HAP-1 (cell line): ENCODE measurements at regions not wholly inside any gene's neighbourhood (a gene's known extent, or its start where the extent isn't known, plus 50 kb on each side); places are given as distances from the start of the nearest gene placed in this dataset.

Source experiments
- DNase-seq, 2 experiments: peaks; one replicate each; pipeline ENCODE4 v3.0.0-alpha.2; 2016 to 2020; ENCODE audit warnings: low spot score in 2 of 2
- H3K27me3 ChIP-seq: fragments of 250-450 bp; sonication (Bioruptor Pico); 2 replicates; pipeline ENCODE4 v1.5.1; 2020; ENCODE audit warnings: low read depth, mild to moderate bottlenecking, moderate library complexity
- H3K36me3 ChIP-seq: fragments of 250-450 bp; sonication (Bioruptor Pico); replicated peaks from 2 replicates; pipeline ENCODE4 v1.5.1; 2020; ENCODE audit warnings: mild to moderate bottlenecking
- H3K4me1 ChIP-seq: fragments of 250-450 bp; sonication (Bioruptor Pico); 2 replicates; pipeline ENCODE4 v1.5.1; 2020; ENCODE audit warnings: mild to moderate bottlenecking
- H3K4me3 ChIP-seq: fragments of 250-450 bp; sonication (Bioruptor Pico); 2 replicates; pipeline ENCODE4 v1.5.1; 2020; ENCODE audit warnings: mild to moderate bottlenecking, moderate library complexity
- H3K9me3 ChIP-seq: fragments of 250-450 bp; sonication (Bioruptor Pico); 2 replicates; pipeline ENCODE4 v1.5.1; 2020; ENCODE audit warnings: mild to moderate bottlenecking, moderate library complexity
- in situ Hi-C: fragments of 300-500 bp; cut with MboI; formaldehyde crosslinking; loops from 3 replicates; pipeline ENCODE4 v1.14.3; 2020; ENCODE audit warnings: low sequenced_read_pairs, inconsistent platforms, mixed read lengths

DNA sequence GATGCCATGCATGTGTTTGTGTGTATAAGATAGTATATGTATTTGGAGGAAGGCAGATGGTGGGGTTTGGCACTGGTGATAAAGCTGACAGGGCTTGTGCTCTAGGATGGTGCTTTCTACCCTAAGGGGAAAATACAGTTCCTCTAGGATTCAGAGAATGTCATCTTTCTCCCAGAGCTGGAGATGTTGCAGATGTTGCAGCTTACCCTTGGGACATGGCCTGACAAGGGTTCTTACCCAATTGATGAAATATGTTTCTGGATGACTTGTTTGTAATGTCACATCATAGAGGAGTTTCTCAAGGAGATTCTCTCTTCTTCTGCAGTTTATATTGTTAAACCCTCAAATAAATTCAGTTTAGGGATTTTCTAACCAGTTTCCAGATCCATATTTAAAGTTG is 52.5 kb upstream of the PITX2 start:
- in situ Hi-C loops: no loop called here
- H3K4me3 ChIP-seq: no peak overlapping the region
- H3K36me3 ChIP-seq: no peaks in the 10 kb centered on the region
- no peaks in the 10 kb centered on the region for H3K27me3 ChIP-seq
- no peaks in the 10 kb centered on the region for H3K9me3 ChIP-seq
- DNase-seq: no peak
- no peaks in the 10 kb centered on the region for H3K4me1 ChIP-seq

GRCh38 chr4:110676241-110676640 is 53.4 kb upstream of the PITX2 start:
- in situ Hi-C loops: no loop called here
- no peak overlapping the region for H3K4me3 ChIP-seq
- no peaks in the 10 kb centered on the region for H3K36me3 ChIP-seq
- no peak for DNase-seq
- H3K4me1 ChIP-seq: no peaks in the 10 kb centered on the region
- no peaks in the 10 kb centered on the region for H3K27me3 ChIP-seq
- H3K9me3 ChIP-seq: no peaks in the 10 kb centered on the region

DNA sequence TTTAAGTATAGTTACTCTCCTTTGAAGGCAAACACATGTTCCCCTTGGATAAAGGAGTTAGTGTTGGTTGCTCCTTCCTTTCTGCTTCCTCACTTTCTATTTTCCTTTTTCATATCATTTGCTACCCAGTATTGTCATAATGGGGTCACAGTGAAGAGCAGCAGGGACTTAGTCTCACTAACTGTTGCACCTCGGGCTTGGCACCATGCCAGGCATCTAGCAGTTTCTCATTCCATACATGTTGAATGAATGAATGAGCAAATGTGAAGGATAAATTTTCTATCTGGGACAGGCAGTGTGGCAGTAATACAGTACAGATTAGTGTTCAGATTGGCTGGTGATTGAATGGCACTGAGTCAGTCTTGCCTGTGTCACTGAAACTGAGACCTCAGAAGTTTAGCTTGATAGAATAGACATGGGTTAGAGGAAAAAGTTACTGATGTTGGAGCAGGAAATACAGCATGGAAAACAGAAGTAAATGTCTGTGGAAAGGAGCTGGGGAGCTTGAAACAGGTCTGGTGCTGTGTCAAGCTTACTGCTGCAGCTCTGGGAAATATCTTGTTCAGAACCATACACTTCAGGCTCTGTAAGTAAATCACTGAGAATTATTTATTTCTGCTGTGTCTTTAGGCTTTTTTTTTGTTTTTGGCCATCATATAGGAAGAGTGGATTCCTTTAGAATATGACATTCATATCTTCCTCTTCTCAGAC is 55.8 kb upstream of the PITX2 start:
- in situ Hi-C loops: no loop called here
- H3K4me1 ChIP-seq: no peaks in the 10 kb centered on the region
- H3K36me3 ChIP-seq: no peaks in the 10 kb centered on the region
- no peak overlapping the region for H3K4me3 ChIP-seq
- H3K27me3 ChIP-seq: no peaks in the 10 kb centered on the region
- H3K9me3 ChIP-seq: no peaks in the 10 kb centered on the region
- no peak for DNase-seq

DNA sequence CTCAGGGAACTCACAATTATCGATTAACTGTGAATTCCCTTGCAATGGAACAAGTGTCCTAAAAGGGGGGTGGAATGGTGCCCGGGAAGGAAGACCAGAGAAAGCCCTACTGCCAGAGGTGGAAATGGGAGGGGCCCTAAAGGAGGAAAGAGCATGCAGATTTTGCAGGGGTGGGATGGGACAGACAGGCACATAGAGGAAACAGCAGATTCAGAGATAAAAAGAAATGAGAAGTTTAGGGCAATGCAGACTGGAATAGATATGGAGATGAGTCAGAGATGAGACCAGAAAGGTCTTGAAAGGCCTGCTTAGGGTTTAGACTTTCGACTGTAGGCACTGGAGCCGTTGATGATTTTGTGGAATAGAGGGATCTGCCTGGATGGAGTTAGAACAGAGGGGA is 57.4 kb upstream of the PITX2 start:
- H3K9me3 ChIP-seq: no peaks in the 10 kb centered on the region
- H3K4me3 ChIP-seq: no peak overlapping the region
- no peaks in the 10 kb centered on the region for H3K36me3 ChIP-seq
- in situ Hi-C loops: no loop called here
- DNase-seq: no peak
- H3K4me1 ChIP-seq: no peaks in the 10 kb centered on the region
- no peaks in the 10 kb centered on the region for H3K27me3 ChIP-seq

- H3K36me3 ChIP-seq: no peaks in the 10 kb centered on the region
- DNase-seq: no peak
- H3K4me1 ChIP-seq: no peaks in the 10 kb centered on the region
- no peak overlapping the region for H3K4me3 ChIP-seq
- in situ Hi-C loops: no loop called here
- H3K27me3 ChIP-seq: no peaks in the 10 kb centered on the region
- H3K9me3 ChIP-seq: no peaks in the 10 kb centered on the region
Observed at GRCh38 chr4:110681381-110681780, 58.5 kb upstream of the PITX2 start.

GRCh38 chr4:110682311-110682710 is 59.4 kb upstream of the PITX2 start:
- H3K36me3 ChIP-seq: no peaks in the 10 kb centered on the region
- no peak overlapping the region for H3K4me3 ChIP-seq
- no peaks in the 10 kb centered on the region for H3K9me3 ChIP-seq
- no peaks in the 10 kb centered on the region for H3K4me1 ChIP-seq
- in situ Hi-C loops: no loop called here
- no peak for DNase-seq
- H3K27me3 ChIP-seq: no peaks in the 10 kb centered on the region

DNA sequence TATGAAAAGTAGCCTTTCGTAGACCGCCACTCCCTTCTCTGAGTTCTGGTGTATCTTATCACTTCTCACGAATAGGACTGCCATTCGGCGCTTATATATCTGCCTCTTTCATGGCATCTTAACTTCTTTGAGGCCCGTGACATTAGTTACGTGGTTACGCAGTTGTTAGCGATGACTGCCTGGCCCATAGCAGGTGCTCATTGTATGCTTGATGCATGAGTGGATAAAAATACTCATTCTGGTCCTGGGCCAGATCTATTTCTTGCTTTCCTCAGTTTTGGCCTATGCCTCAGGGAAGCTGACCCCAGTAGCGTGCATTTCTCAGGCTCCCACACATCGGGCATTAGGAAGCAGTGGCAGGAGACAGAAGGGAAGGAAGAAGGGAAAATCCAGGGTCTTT is 60.7 kb upstream of the PITX2 start:
- Histone ChIP-seq H3K4me3 (no peak overlapping the region), H3K36me3 (no peaks in the 10 kb centered on the region), H3K9me3 (no peaks in the 10 kb centered on the region), H3K27me3 (no peaks in the 10 kb centered on the region), H3K4me1 (no peaks in the 10 kb centered on the region)
- no peak for DNase-seq
- in situ Hi-C loops: no loop called here

DNA sequence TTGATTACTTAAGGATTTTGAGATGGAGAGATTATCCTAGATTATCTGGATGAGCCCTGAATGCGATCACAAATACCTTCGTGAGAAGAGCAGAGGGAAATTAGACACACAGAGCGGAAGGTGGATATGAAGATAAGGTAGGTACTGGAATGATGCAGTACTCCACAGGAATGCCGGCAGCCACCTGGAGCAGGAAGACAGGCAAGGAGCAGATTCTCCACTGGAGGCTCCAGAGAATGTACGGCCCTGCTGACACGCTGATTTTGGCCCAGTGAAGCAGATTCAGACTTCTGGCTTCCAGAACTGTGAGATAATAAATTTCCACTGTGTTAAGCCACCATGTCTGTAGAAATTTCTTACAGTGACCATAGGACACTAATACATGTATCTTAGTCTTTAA is 79.4 kb upstream of the PITX2 start:
- H3K9me3 ChIP-seq: no peaks in the 10 kb centered on the region
- in situ Hi-C loops: no loop called here
- H3K27me3 ChIP-seq: no peaks in the 10 kb centered on the region
- no peak overlapping the region for H3K4me3 ChIP-seq
- H3K4me1 ChIP-seq: no peaks in the 10 kb centered on the region
- H3K36me3 ChIP-seq: no peaks in the 10 kb centered on the region
- DNase-seq: no peak

GRCh38 chr4:110704748-110705439 is 82.0 kb upstream of the PITX2 start:
- Histone ChIP-seq H3K9me3 (no peaks in the 10 kb centered on the region), H3K4me3 (no peak overlapping the region), H3K4me1 (no peaks in the 10 kb centered on the region), H3K36me3 (no peaks in the 10 kb centered on the region), H3K27me3 (no peaks in the 10 kb centered on the region)
- in situ Hi-C loops: no loop called here
- DNase-seq: no peak

DNA sequence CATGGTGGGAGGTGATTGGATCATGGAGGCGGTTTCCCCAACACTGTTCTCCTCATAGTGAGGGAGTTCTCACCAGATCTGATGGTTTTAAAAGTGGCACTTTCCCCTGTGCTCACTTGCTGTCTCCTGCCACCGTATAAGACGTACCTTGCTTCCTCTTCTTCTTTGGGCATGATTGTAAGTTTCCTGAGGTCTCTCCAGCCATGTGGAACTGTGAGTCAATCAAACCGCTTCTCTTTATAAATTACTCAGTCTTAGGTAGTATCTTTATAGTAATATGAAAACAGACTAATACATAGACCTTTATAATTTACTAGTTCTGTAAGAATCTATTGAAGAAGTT is 82.5 kb upstream of the PITX2 start:
- H3K9me3 ChIP-seq: no peaks in the 10 kb centered on the region
- no peak for DNase-seq
- in situ Hi-C loops: no loop called here
- no peaks in the 10 kb centered on the region for H3K36me3 ChIP-seq
- no peak overlapping the region for H3K4me3 ChIP-seq
- no peaks in the 10 kb centered on the region for H3K27me3 ChIP-seq
- H3K4me1 ChIP-seq: no peaks in the 10 kb centered on the region

DNA sequence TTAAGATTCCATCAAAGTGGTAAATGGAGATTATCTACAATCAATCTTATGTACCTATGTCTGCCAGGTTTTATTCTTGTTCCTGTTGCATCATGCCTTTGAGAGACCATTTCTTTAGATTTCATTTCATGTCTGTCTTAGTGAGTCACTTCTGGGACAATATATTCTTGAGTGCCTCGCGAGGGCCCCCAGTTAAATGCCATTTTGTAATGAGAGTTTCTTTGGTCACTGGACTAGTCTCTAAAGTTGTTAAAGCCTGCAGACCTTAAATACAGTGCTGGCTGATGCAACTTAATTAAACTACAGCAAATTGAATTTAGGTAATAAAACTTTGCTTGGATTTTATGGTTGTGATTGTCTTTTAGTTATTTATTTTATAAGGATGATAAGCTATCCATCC is 87.2 kb upstream of the PITX2 start:
- H3K9me3 ChIP-seq: peaks cover 4% of the 10 kb centered on the region; the same call in 1 of the 2 replicates
- H3K27me3 ChIP-seq: no peaks in the 10 kb centered on the region
- no peaks in the 10 kb centered on the region for H3K4me1 ChIP-seq
- in situ Hi-C loops: no loop called here
- no peak overlapping the region for H3K4me3 ChIP-seq
- DNase-seq: no peak
- H3K36me3 ChIP-seq: no peaks in the 10 kb centered on the region

DNA sequence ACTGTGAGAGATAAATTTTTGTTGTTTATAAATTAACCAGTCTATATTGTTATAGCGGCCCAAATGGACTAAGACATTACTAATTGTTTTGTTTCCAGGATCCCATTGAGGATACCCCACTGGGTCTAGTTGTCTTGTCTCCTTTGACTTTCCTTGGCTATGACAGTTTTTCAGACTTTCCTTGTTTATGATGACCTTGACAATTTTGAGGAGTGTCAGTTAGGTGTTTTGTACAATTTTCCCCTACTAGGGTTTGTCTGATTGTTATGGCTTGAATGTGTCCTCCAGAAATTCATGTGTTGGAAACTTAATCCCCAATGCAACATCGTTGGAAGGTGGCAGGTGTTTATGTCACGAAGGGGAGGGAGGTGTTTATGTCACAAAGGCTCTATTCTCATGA is 89.6 kb upstream of the PITX2 start:
- Histone ChIP-seq H3K9me3 (peaks cover 4% of the 10 kb centered on the region; the same call in 1 of the 2 replicates), H3K4me1 (no peaks in the 10 kb centered on the region), H3K4me3 (no peak overlapping the region), H3K36me3 (no peaks in the 10 kb centered on the region), H3K27me3 (no peaks in the 10 kb centered on the region)
- no peak for DNase-seq
- in situ Hi-C loops: no loop called here

DNA sequence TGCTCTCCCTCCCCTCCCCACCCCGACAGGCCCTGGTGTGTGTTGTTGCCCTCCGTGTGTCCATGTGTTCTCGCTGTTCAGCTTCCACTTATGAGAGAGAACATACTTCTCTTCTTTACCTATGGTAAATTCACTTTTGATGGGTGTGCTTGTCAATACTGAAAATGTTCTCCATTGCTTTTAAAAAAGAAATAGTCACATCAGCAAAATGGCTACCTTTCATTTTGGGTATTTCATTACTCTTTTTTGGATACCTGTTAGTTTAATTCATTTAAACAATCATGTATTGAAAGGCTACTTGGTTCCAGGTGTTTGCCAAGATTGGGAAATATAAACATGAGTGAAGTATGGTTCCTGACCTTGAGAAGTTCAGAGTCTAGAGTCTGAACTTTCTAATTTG is 107.4 kb upstream of the PITX2 start:
- in situ Hi-C loops: no loop called here
- H3K4me3 ChIP-seq: no peak overlapping the region
- H3K27me3 ChIP-seq: no peaks in the 10 kb centered on the region

DNA sequence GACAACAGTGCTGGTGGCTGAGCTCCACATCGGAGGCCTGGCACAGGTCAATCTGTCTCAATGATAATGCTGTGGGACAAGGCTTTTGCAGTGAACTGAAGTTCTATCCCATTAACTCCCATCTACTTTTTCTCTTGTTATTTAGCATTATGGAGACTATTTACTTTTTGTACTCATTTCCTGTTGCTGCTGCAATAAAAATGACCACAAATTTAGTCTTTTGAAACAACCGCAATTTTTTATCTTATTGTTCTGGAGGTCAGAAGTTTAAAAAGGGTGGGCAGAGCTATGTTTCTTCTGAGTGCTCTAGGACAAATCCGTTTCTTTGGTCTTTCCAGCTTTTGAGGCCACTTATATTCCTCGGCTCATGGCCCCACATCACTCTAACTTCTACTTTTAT is 111.0 kb upstream of the PITX2 start:
- Histone ChIP-seq H3K9me3 (no peaks in the 10 kb centered on the region), H3K4me1 (no peaks in the 10 kb centered on the region), H3K36me3 (no peaks in the 10 kb centered on the region), H3K27me3 (no peaks in the 10 kb centered on the region), H3K4me3 (no peak overlapping the region)
- DNase-seq: no peak
- in situ Hi-C loops: no loop called here

More for the DNA sequence above, 107.4 kb upstream of the PITX2 start:
- no peaks in the 10 kb centered on the region for H3K36me3 ChIP-seq
- DNase-seq: no peak
- H3K9me3 ChIP-seq: no peaks in the 10 kb centered on the region
- no peaks in the 10 kb centered on the region for H3K4me1 ChIP-seq

DNA sequence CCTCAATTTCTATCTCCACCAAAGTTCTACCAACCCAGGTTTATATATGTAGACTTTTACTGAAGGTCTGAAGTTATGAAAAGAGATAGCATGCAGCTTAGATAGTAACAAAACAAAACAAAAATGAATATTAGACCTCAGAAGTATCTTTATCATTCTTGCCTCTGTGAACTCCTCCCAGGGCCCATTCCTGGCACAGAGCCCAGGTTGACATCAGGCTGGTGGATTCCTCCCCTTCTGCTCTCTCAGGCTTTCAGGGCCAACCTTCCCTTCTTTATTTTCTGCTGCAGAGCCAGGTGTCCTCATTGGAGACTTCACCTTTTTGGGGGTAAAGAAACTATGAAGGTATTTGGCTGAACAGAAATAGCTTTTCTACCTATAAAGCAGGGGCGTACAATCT is 112.8 kb upstream of the PITX2 start:
- H3K27me3 ChIP-seq: no peaks in the 10 kb centered on the region
- no peaks in the 10 kb centered on the region for H3K9me3 ChIP-seq
- no peaks in the 10 kb centered on the region for H3K4me1 ChIP-seq
- no peaks in the 10 kb centered on the region for H3K36me3 ChIP-seq
- H3K4me3 ChIP-seq: no peak overlapping the region
- DNase-seq: no peak
- in situ Hi-C loops: no loop called here
